BE2C (cell line): ENCODE measurements at regions not wholly inside any gene's neighbourhood (a gene's known extent, or its start where the extent isn't known, plus 50 kb on each side); places are given as distances from the start of the nearest gene placed in this dataset.

Source experiments
- DNase-seq: peaks from one replicate; pipeline ENCODE4 v3.0.0-alpha.2; 2020
- H3K27me3 ChIP-seq: fragments of 250-450 bp; sonication (Bioruptor Pico); 2 replicates; pipeline ENCODE4 v1.5.1; 2020; ENCODE audit warnings: mild to moderate bottlenecking
- H3K36me3 ChIP-seq: fragments of 250-450 bp; sonication (Bioruptor Pico); 2 replicates; pipeline ENCODE4 v1.5.1; 2020; ENCODE audit warnings: mild to moderate bottlenecking
- H3K4me1 ChIP-seq: fragments of 250-450 bp; sonication (Bioruptor Pico); 2 replicates; pipeline ENCODE4 v1.5.1; 2020
- H3K4me3 ChIP-seq: 2 replicates; pipeline ENCODE4 v1.5.1; 2011; ENCODE audit warnings: low read depth, low read length
- H3K9me3 ChIP-seq: fragments of 250-450 bp; sonication (Bioruptor Pico); 2 replicates; pipeline ENCODE4 v1.5.1; 2020
- TF ChIP-seq, protein P1 (sequence below): IDR thresholded peaks from 2 replicates; pipeline ENCODE4 v1.5.1; 2012; ENCODE audit warnings: mild to moderate bottlenecking, low read depth, low read length

DNA sequence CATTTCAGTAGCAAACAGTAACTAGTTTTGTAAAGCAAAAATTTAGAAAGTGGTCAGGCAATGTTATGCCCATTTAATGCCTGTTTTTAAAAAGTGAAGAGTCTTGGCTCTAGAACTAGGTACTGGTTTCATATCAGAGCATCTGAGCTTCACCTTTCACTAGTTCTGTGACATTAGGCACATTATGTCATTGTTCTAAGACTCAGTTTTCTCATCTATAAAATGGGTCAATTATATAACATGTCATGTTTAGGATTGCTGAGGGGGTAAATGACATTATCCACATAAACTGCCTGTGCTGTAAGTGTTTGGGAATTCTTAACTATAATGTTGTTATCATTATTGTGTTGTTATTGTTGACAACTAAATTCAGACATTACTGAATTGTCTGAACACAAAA, 235.6 kb upstream of the ZC3H12C start:
- TF ChIP-seq, protein P1, sequence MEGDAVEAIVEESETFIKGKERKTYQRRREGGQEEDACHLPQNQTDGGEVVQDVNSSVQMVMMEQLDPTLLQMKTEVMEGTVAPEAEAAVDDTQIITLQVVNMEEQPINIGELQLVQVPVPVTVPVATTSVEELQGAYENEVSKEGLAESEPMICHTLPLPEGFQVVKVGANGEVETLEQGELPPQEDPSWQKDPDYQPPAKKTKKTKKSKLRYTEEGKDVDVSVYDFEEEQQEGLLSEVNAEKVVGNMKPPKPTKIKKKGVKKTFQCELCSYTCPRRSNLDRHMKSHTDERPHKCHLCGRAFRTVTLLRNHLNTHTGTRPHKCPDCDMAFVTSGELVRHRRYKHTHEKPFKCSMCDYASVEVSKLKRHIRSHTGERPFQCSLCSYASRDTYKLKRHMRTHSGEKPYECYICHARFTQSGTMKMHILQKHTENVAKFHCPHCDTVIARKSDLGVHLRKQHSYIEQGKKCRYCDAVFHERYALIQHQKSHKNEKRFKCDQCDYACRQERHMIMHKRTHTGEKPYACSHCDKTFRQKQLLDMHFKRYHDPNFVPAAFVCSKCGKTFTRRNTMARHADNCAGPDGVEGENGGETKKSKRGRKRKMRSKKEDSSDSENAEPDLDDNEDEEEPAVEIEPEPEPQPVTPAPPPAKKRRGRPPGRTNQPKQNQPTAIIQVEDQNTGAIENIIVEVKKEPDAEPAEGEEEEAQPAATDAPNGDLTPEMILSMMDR = no peak
- H3K4me1 ChIP-seq = no peaks in the 10 kb centered on the region
- no peaks in the 10 kb centered on the region; the same call in 1 of the 2 replicates for H3K27me3 ChIP-seq
- no peak overlapping the region for H3K4me3 ChIP-seq
- H3K36me3 ChIP-seq = no peaks in the 10 kb centered on the region
- no peaks in the 10 kb centered on the region for H3K9me3 ChIP-seq
- DNase-seq = no peak

DNA sequence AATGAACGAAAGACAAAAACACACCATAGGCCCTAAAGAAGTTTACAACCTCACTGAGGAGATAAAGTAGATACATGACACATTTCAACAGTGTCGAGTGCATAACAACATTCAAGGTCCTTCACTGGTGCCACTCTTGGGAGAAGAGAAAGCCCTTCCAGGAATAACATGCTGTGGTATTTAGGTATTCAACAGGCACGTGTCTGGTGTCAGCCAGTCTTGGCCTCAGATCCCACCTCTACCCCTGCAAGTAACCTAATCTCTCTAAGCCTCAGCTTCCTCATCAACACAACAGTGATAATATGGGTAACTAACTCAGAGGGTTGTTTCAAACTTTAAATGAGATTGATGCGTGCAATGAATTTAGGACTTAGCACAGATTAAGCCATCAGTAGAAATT, 235.0 kb upstream of the ZC3H12C start:
- H3K36me3 ChIP-seq = no peaks in the 10 kb centered on the region
- no peak for DNase-seq
- H3K9me3 ChIP-seq = no peaks in the 10 kb centered on the region
- H3K27me3 ChIP-seq = no peaks in the 10 kb centered on the region; the same call in 1 of the 2 replicates
- H3K4me1 ChIP-seq = no peaks in the 10 kb centered on the region
- no peak overlapping the region for H3K4me3 ChIP-seq
- TF ChIP-seq, protein P1 = no peak

GRCh38 chr11:109859045-109859724, 234.0 kb upstream of the ZC3H12C start:
- DNase-seq = no peak
- Histone ChIP-seq H3K9me3 (no peaks in the 10 kb centered on the region), H3K36me3 (no peaks in the 10 kb centered on the region), H3K27me3 (no peaks in the 10 kb centered on the region), H3K4me3 (no peak overlapping the region), H3K4me1 (no peaks in the 10 kb centered on the region)
- TF ChIP-seq, protein P1 = no peak

DNA sequence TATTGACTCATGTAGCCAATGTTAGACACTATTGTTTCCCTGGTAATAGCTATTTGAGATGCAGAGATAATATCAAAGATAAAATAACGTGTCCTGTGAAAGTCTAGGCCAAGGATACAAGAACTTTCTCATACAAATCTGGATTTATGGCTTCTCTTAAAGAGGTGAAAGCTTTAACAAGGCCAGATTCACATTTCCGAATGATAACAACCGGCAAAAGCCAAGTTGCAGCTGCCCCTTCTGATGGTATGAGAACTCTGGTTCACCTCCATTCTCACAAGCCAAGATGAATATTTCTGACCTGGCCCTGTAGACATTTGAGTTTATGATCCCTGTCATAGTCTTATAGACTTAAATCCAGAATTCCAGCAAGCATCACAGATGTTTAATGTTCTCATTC, 230.4 kb upstream of the ZC3H12C start:
- H3K36me3 ChIP-seq = no peaks in the 10 kb centered on the region
- no peaks in the 10 kb centered on the region for H3K4me1 ChIP-seq
- no peaks in the 10 kb centered on the region for H3K9me3 ChIP-seq
- H3K27me3 ChIP-seq = no peaks in the 10 kb centered on the region
- DNase-seq = no peak
- H3K4me3 ChIP-seq = no peak overlapping the region
- TF ChIP-seq, protein P1 = no peak

DNA sequence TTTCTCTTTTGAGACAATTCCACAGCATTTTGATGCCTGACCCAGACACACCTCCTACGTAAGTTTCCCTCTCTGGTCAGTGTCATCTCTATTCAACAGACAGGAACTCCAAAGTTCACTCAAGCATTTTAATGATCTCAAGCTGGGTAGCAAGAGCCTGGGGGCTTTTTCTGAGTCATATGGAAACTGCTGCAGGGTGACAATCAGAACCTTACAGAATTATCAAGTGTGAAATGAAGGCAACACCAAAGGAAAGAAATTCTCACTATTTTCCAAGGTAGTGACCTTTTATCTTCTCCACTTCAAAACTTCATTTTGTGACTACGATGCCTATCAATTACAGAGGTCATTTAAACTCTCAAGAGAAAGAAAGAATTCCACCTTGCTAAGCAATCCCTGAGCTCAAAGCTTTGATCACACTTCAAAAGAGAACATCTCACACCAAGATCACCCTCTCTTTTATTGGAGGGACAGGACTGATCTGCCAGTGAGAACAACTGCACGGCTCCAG, 229.0 kb upstream of the ZC3H12C start:
- H3K36me3 ChIP-seq = no peaks in the 10 kb centered on the region
- no peak for DNase-seq
- no peak overlapping the region for H3K4me3 ChIP-seq
- no peaks in the 10 kb centered on the region for H3K4me1 ChIP-seq
- TF ChIP-seq, protein P1 = no peak
- no peaks in the 10 kb centered on the region for H3K27me3 ChIP-seq
- H3K9me3 ChIP-seq = no peaks in the 10 kb centered on the region

DNA sequence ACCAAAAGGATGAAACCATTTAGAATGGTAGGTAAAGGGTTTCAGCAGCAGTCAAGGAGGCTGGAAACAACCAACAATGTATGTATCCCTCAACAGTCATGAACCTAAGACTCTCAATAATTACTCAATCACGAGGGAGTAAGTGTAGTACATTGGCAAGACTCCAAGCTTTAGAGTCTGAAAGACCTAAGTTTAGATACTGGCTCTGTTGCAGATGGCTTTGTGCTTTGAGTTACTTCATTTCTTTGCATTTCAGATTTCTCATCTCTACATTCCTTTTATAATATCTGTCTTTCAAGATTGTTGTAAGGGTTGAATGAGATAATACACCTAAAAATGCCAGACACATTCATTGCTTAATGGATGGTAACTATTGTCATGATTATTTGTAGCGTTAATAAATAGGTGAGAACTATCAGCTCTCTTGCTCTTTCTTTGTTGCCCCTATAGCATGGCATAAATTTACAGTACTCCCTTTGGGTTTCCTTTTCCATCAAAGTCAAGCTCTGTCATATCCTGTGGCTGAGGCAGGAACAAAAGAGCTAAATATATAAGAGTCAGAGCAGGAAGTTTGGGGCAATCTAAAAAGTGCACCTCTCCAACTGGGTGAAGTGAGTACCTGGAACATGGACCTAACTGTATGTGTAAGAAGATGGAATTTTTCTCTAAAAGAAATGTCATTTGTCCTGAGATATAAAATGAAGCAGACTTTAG, 228.2 kb upstream of the ZC3H12C start:
- H3K27me3 ChIP-seq = no peaks in the 10 kb centered on the region
- no peak overlapping the region for H3K4me3 ChIP-seq
- H3K36me3 ChIP-seq = no peaks in the 10 kb centered on the region
- no peak for DNase-seq
- no peaks in the 10 kb centered on the region for H3K4me1 ChIP-seq
- no peaks in the 10 kb centered on the region for H3K9me3 ChIP-seq
- TF ChIP-seq, protein P1 = no peak
